Trophoblast cell (in vitro differentiated cells and primary cell): ENCODE measurements at regions not wholly inside any gene's neighbourhood (a gene's known extent, or its start where the extent isn't known, plus 50 kb on each side); places are given as distances from the start of the nearest gene placed in this dataset.

Experiments
- DNase-seq, 2 donors: peaks; one replicate each; pipeline ENCODE4 v3.0.0-alpha.2; 2016
- H2AFZ ChIP-seq: 2 replicates; pipeline ENCODE4 v1.6.1; 2013; ENCODE audit warnings: low read length, moderate library complexity, mild to moderate bottlenecking; ENCODE audit not compliant: insufficient read depth, poor library complexity
- H2AK5ac ChIP-seq: 2 replicates; pipeline ENCODE4 v1.6.1; 2013; ENCODE audit warnings: mild to moderate bottlenecking, low read length
- H2BK120ac ChIP-seq: 2 replicates; pipeline ENCODE4 v1.6.1; 2013; ENCODE audit warnings: low read length, mild to moderate bottlenecking, moderate library complexity; ENCODE audit not compliant: insufficient read depth, poor library complexity
- H2BK12ac ChIP-seq: 2 replicates; pipeline ENCODE4 v1.6.1; 2013; ENCODE audit warnings: mild to moderate bottlenecking, low read length, moderate library complexity
- H2BK5ac ChIP-seq: 2 replicates; pipeline ENCODE4 v1.6.1; 2013; ENCODE audit warnings: low read length, low read depth, moderate library complexity, mild to moderate bottlenecking; ENCODE audit not compliant: poor library complexity
- H3K14ac ChIP-seq: 2 replicates; pipeline ENCODE4 v1.6.1; 2013; ENCODE audit warnings: mild to moderate bottlenecking, low read length
- H3K18ac ChIP-seq: 2 replicates; pipeline ENCODE4 v1.6.1; 2013; ENCODE audit warnings: mild to moderate bottlenecking, low read length
- H3K23ac ChIP-seq: 2 replicates; pipeline ENCODE4 v1.6.1; 2013; ENCODE audit warnings: low read length
- H3K27ac ChIP-seq: 2 replicates; pipeline ENCODE4 v1.5.1; 2013; ENCODE audit warnings: low read depth, mild to moderate bottlenecking, inconsistent platforms, low read length, moderate library complexity
- H3K27me3 ChIP-seq: 2 replicates; pipeline ENCODE4 v1.6.1; 2013; ENCODE audit warnings: inconsistent platforms, mild to moderate bottlenecking, low read length, moderate library complexity; ENCODE audit not compliant: insufficient read depth
- H3K36me3 ChIP-seq, 2 experiments: 1 replicate in 1 of 2; 2 replicates in 1 of 2; pipeline ENCODE4 v1.6.1; 2013; ENCODE audit warnings: low read length in 2 of 2, mild to moderate bottlenecking in 2 of 2, moderate library complexity in 1 of 2; ENCODE audit not compliant: insufficient read depth in 2 of 2, control insufficient read depth in 1 of 2
- H3K4ac ChIP-seq: 2 replicates; pipeline ENCODE4 v1.6.1; 2013; ENCODE audit warnings: low read depth, mild to moderate bottlenecking, low read length, moderate library complexity
- H3K4me1 ChIP-seq, 2 experiments: 1 replicate in 1 of 2; 2 replicates in 1 of 2; pipeline ENCODE4 v1.6.1; 2013; ENCODE audit warnings: low read length in 2 of 2, mild to moderate bottlenecking in 2 of 2, moderate library complexity in 1 of 2; ENCODE audit not compliant: insufficient read depth in 2 of 2, control insufficient read depth in 1 of 2
- H3K4me2 ChIP-seq: 2 replicates; pipeline ENCODE4 v1.6.1; 2013; ENCODE audit warnings: inconsistent platforms, mild to moderate bottlenecking, low read length, moderate library complexity
- H3K4me3 ChIP-seq: 2 replicates; pipeline ENCODE4 v1.5.1; 2013; ENCODE audit warnings: mild to moderate bottlenecking, low read depth, low read length, inconsistent platforms
- H3K79me1 ChIP-seq: one replicate; pipeline ENCODE4 v1.6.1; 2013; ENCODE audit warnings: low read length
- H3K79me2 ChIP-seq: 2 replicates; pipeline ENCODE4 v1.6.1; 2013; ENCODE audit warnings: low read length, mild to moderate bottlenecking; ENCODE audit not compliant: control insufficient read depth, insufficient read depth, poor library complexity
- H3K9ac ChIP-seq: 2 replicates; pipeline ENCODE4 v1.6.1; 2013; ENCODE audit warnings: mild to moderate bottlenecking, low read length
- H3K9me3 ChIP-seq: 2 replicates; pipeline ENCODE4 v1.6.1; 2013; ENCODE audit warnings: low read depth, mild to moderate bottlenecking, control low read depth, inconsistent platforms, low read length; ENCODE audit not compliant: insufficient read depth
- H4K12ac ChIP-seq: 2 replicates; pipeline ENCODE4 v1.6.1; 2013; ENCODE audit warnings: low read depth, mild to moderate bottlenecking, low read length, moderate library complexity
- H4K8ac ChIP-seq: 2 replicates; pipeline ENCODE4 v1.6.1; 2013; ENCODE audit warnings: low read depth, mild to moderate bottlenecking, low read length, moderate library complexity
- H4K91ac ChIP-seq: one replicate; pipeline ENCODE4 v1.6.1; 2013; ENCODE audit warnings: low read depth, mild to moderate bottlenecking, low read length, moderate library complexity
- WGBS: extraction: QIAGEN DNeasy Blood & Tissue Kit; methylation state at CpG from one replicate; pipeline ENCODE4 v1.1.7; 2013; ENCODE audit warnings: missing lambda C conversion rate; ENCODE audit not compliant: insufficient read length, insufficient coverage; ENCODE audit errors: extremely low coverage; 5-methylcytosine and 5-hydroxymethylcytosine counted together

DNA sequence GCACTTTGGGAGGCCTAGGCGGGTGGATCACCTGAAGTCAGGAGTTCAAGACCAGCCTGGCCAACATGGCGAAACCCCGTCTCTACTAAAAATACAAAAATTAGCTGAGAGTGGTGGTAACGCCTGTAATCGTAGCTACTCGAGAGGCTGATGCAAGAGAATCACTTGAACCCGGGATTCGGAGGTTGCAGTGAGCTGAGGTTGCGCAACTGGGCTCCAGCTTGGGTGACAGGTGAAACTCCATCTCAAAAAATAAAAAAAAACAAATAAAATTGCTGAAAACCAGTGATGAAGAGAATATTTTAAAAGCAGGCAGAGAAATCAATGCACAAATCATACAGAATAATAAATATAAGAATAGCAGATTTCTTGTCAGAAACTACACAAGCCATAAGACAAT, 129.3 kb downstream of the SLIT2 start:
- Histone ChIP-seq H3K23ac (no peak overlapping the region), H3K9ac (no peak overlapping the region), H3K36me3 (peaks cover 0 to 2% of the 10 kb centered on the region in 2 experiments), H4K8ac (no peak overlapping the region), H3K4ac (no peak overlapping the region), H2AFZ (no peak overlapping the region), H3K27me3 (no peaks in the 10 kb centered on the region), H3K27ac (no peak overlapping the region), H2BK120ac (no peak overlapping the region), H3K14ac (no peak overlapping the region), H3K4me3 (no peak overlapping the region), H2AK5ac (no peak overlapping the region), H3K4me2 (no peak overlapping the region), H3K79me1 (no peaks in the 10 kb centered on the region), H4K91ac (no peak overlapping the region), H2BK5ac (no peak overlapping the region), H4K12ac (no peak overlapping the region), H3K79me2 (no peaks in the 10 kb centered on the region), H3K9me3 (no peaks in the 10 kb centered on the region), H3K18ac (no peak overlapping the region), H3K4me1 (no peaks in the 10 kb centered on the region), H2BK12ac (no peak overlapping the region)
- no CpG with 5 or more reads among the region's 9 CpGs for WGBS
- DNase-seq: no peak

GRCh38 chr4:20383283-20383682, 131.6 kb downstream of the SLIT2 start:
- Histone ChIP-seq H3K36me3 (peaks cover 0 to 2% of the 10 kb centered on the region in 2 experiments), H2BK5ac (no peak overlapping the region), H4K91ac (no peak overlapping the region)

GRCh38 chr4:20383969-20384368, 132.3 kb downstream of the SLIT2 start:
- Histone ChIP-seq H3K36me3 (peaks cover 0 to 2% of the 10 kb centered on the region in 2 experiments), H3K79me1 (no peaks in the 10 kb centered on the region), H3K4me1 (no peaks in the 10 kb centered on the region), H2AK5ac (no peak overlapping the region), H3K4me2 (no peak overlapping the region), H3K14ac (no peak overlapping the region), H2BK5ac (no peak overlapping the region), H4K91ac (no peak overlapping the region), H3K4me3 (no peak overlapping the region), H3K23ac (no peak overlapping the region), H3K9me3 (no peaks in the 10 kb centered on the region), H3K79me2 (no peaks in the 10 kb centered on the region), H4K12ac (no peak overlapping the region), H2BK12ac (no peak overlapping the region), H2BK120ac (no peak overlapping the region), H3K27ac (no peak overlapping the region), H3K18ac (no peak overlapping the region), H3K27me3 (no peaks in the 10 kb centered on the region), H3K9ac (no peak overlapping the region), H2AFZ (no peak overlapping the region), H4K8ac (no peak overlapping the region), H3K4ac (no peak overlapping the region)
- DNase-seq: no peak

More at GRCh38 chr4:20383283-20383682, 131.6 kb downstream of the SLIT2 start:
- H3K27me3 ChIP-seq: no peaks in the 10 kb centered on the region
- no peak overlapping the region for H3K18ac ChIP-seq
- H3K4me2 ChIP-seq: no peak overlapping the region
- H3K9me3 ChIP-seq: no peaks in the 10 kb centered on the region
- no peak overlapping the region for H3K14ac ChIP-seq
- no peak overlapping the region for H3K23ac ChIP-seq
- no peak overlapping the region for H2BK120ac ChIP-seq
- H3K4me3 ChIP-seq: no peak overlapping the region
- no peaks in the 10 kb centered on the region for H3K4me1 ChIP-seq
- H3K4ac ChIP-seq: no peak overlapping the region
- no peak overlapping the region for H2AK5ac ChIP-seq
- no peak overlapping the region for H2BK12ac ChIP-seq
- H4K8ac ChIP-seq: no peak overlapping the region
- no peaks in the 10 kb centered on the region for H3K79me1 ChIP-seq
- DNase-seq: peak in 1 of 2 donors; percentile 58
- H4K12ac ChIP-seq: no peak overlapping the region
- no peak overlapping the region for H3K9ac ChIP-seq
- no peaks in the 10 kb centered on the region for H3K79me2 ChIP-seq
- H2AFZ ChIP-seq: no peak overlapping the region
- H3K27ac ChIP-seq: no peak overlapping the region

DNA sequence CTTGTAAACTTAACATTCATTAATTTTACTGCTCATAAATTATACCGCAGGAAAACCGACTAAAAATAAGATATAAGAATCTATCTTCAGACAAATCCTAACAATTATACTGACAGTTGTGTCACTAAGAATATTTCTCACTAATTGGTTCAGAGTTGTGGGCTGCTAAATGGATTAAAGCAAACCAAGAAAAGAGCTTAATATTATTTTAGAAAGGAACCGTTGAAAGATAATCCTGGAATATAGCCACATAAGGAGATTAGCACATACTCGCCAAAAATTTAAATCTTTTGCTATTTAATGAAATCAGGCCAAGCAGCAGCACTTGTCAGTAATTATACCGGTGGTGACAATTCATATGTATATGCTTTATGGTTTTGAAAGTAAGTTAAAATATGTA, 132.8 kb downstream of the SLIT2 start:
- Histone ChIP-seq H2BK12ac (no peak overlapping the region), H3K9ac (no peak overlapping the region), H3K79me1 (no peaks in the 10 kb centered on the region), H4K12ac (no peak overlapping the region), H3K9me3 (no peaks in the 10 kb centered on the region), H2BK5ac (no peak overlapping the region), H3K79me2 (no peaks in the 10 kb centered on the region), H3K4me2 (no peak overlapping the region), H2BK120ac (no peak overlapping the region), H3K18ac (no peak overlapping the region), H3K14ac (no peak overlapping the region), H3K27ac (no peak overlapping the region), H3K27me3 (no peaks in the 10 kb centered on the region), H2AFZ (no peak overlapping the region), H3K23ac (no peak overlapping the region), H2AK5ac (no peak overlapping the region), H3K4me3 (no peak overlapping the region), H3K4me1 (no peaks in the 10 kb centered on the region), H4K8ac (no peak overlapping the region), H4K91ac (no peak overlapping the region), H3K4ac (no peak overlapping the region), H3K36me3 (peaks cover 0 to 2% of the 10 kb centered on the region in 2 experiments)
- DNase-seq: no peak
- WGBS: no CpG with 5 or more reads among the region's 5 CpGs
